GM23338 (cell line): ENCODE measurements at regions not wholly inside any gene's neighbourhood (a gene's known extent, or its start where the extent isn't known, plus 50 kb on each side); places are given as distances from the start of the nearest gene placed in this dataset.

Experiments
- CREB1 ChIP-seq: fragments of 250-450 bp; sonication (Bioruptor Pico); IDR thresholded peaks from 2 replicates; pipeline ENCODE4 v1.5.0; 2020; ENCODE audit warnings: low read depth, mild to moderate bottlenecking, moderate library complexity
- EZH2 ChIP-seq: fragments of 200-600 bp; sonication (generic); IDR thresholded peaks from one replicate; pipeline ENCODE4 v1.8.0; 2017; ENCODE audit warnings: antibody characterized with exemption, mild to moderate bottlenecking, low read depth; ENCODE audit not compliant: unreplicated experiment
- EZH2phosphoT487 ChIP-seq: fragments of 200-600 bp; sonication (generic); IDR thresholded peaks from one replicate; pipeline ENCODE4 v1.8.1; 2018; ENCODE audit warnings: antibody characterized with exemption; ENCODE audit not compliant: unreplicated experiment
- JUNB ChIP-seq: IDR thresholded peaks from one replicate; pipeline ENCODE4 v1.6.1; 2016; ENCODE audit warnings: antibody characterized with exemption; ENCODE audit not compliant: unreplicated experiment
- NANOG ChIP-seq: IDR thresholded peaks from 2 replicates; pipeline ENCODE4 v1.6.1; 2016; ENCODE audit warnings: antibody characterized with exemption, borderline replicate concordance
- POLR2AphosphoS5 ChIP-seq: IDR thresholded peaks from 2 replicates; pipeline ENCODE4 v1.6.1; 2016; ENCODE audit warnings: antibody characterized with exemption, low read depth
- STAT1 ChIP-seq: IDR thresholded peaks from one replicate; pipeline ENCODE4 v1.6.1; 2016; ENCODE audit warnings: antibody characterized with exemption; ENCODE audit not compliant: unreplicated experiment
- ZNF114 ChIP-seq: fragments of 250-450 bp; sonication (Bioruptor Pico); IDR thresholded peaks from 2 replicates; pipeline ENCODE4 v1.5.0; 2020; ENCODE audit warnings: mild to moderate bottlenecking, moderate library complexity
- ZNF331 ChIP-seq: fragments of 250-450 bp; sonication (Bioruptor Pico); IDR thresholded peaks from 2 replicates; pipeline ENCODE4 v1.5.0; 2020; ENCODE audit warnings: low read depth, mild to moderate bottlenecking, moderate library complexity
- TF ChIP-seq, protein P1 (sequence below), 2 experiments: fragments of 200-600 bp in 1 of 2; sonication (generic) in 1 of 2; conservative IDR thresholded peaks; 2 replicates each; pipeline versions ENCODE4 v1.5.1 to v1.6.1; 2016 to 2017; ENCODE audit warnings: antibody characterized with exemption in 2 of 2, low read depth in 2 of 2, mild to moderate bottlenecking in 2 of 2, moderate library complexity in 1 of 2
- TF ChIP-seq, protein P2 (sequence below): IDR thresholded peaks from one replicate; pipeline ENCODE4 v1.6.1; 2018; ENCODE audit warnings: antibody characterized with exemption; ENCODE audit not compliant: unreplicated experiment
- TF ChIP-seq, protein P3 (sequence below): IDR thresholded peaks from 2 replicates; pipeline ENCODE4 v1.6.1; 2016; ENCODE audit warnings: antibody characterized with exemption
- TF ChIP-seq, protein P4 (sequence below): fragments of 250-450 bp; sonication (Bioruptor Pico); IDR thresholded peaks from 2 replicates; pipeline ENCODE4 v1.5.0; 2020; ENCODE audit warnings: mild to moderate bottlenecking, moderate library complexity

DNA sequence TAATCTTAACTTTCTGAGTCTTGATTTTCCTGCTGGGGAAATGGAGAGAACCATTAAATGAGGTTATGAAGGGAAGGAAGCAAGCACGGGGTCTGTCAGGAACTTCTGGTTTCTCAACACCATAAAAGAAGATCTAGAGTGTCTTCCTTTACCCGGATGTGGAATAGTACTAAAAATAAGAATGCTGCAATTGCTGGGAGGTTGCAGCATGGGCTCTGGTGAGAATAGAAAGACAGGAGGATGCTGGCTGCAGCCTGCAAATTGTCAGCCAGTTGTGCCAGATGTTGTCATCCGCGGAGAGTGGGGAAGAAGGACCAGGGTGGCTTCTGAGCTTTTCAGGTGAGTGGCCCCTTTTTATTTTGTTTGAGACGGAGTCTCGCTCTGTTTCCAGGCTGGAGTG is 69.3 kb upstream of the STC2 start:
- TF ChIP-seq, protein P1, sequence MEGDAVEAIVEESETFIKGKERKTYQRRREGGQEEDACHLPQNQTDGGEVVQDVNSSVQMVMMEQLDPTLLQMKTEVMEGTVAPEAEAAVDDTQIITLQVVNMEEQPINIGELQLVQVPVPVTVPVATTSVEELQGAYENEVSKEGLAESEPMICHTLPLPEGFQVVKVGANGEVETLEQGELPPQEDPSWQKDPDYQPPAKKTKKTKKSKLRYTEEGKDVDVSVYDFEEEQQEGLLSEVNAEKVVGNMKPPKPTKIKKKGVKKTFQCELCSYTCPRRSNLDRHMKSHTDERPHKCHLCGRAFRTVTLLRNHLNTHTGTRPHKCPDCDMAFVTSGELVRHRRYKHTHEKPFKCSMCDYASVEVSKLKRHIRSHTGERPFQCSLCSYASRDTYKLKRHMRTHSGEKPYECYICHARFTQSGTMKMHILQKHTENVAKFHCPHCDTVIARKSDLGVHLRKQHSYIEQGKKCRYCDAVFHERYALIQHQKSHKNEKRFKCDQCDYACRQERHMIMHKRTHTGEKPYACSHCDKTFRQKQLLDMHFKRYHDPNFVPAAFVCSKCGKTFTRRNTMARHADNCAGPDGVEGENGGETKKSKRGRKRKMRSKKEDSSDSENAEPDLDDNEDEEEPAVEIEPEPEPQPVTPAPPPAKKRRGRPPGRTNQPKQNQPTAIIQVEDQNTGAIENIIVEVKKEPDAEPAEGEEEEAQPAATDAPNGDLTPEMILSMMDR (conservative IDR thresholded peaks at IDR 0.05; ENCODE audit: low read depth in 2 of 2): no peak
- TF ChIP-seq, protein P2, sequence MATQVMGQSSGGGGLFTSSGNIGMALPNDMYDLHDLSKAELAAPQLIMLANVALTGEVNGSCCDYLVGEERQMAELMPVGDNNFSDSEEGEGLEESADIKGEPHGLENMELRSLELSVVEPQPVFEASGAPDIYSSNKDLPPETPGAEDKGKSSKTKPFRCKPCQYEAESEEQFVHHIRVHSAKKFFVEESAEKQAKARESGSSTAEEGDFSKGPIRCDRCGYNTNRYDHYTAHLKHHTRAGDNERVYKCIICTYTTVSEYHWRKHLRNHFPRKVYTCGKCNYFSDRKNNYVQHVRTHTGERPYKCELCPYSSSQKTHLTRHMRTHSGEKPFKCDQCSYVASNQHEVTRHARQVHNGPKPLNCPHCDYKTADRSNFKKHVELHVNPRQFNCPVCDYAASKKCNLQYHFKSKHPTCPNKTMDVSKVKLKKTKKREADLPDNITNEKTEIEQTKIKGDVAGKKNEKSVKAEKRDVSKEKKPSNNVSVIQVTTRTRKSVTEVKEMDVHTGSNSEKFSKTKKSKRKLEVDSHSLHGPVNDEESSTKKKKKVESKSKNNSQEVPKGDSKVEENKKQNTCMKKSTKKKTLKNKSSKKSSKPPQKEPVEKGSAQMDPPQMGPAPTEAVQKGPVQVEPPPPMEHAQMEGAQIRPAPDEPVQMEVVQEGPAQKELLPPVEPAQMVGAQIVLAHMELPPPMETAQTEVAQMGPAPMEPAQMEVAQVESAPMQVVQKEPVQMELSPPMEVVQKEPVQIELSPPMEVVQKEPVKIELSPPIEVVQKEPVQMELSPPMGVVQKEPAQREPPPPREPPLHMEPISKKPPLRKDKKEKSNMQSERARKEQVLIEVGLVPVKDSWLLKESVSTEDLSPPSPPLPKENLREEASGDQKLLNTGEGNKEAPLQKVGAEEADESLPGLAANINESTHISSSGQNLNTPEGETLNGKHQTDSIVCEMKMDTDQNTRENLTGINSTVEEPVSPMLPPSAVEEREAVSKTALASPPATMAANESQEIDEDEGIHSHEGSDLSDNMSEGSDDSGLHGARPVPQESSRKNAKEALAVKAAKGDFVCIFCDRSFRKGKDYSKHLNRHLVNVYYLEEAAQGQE: no peak
- TF ChIP-seq POLR2AphosphoS5 (no peak), EZH2 (no peak), EZH2phosphoT487 (no peak), CREB1 (CRISPR knock-in tag) (no peak), JUNB (no peak), NANOG (no peak), STAT1 (no peak), ZNF114 (CRISPR knock-in tag) (no peak), ZNF331 (CRISPR knock-in tag) (no peak)
- TF ChIP-seq, protein P3, sequence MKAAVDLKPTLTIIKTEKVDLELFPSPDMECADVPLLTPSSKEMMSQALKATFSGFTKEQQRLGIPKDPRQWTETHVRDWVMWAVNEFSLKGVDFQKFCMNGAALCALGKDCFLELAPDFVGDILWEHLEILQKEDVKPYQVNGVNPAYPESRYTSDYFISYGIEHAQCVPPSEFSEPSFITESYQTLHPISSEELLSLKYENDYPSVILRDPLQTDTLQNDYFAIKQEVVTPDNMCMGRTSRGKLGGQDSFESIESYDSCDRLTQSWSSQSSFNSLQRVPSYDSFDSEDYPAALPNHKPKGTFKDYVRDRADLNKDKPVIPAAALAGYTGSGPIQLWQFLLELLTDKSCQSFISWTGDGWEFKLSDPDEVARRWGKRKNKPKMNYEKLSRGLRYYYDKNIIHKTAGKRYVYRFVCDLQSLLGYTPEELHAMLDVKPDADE: no peak
- TF ChIP-seq, protein P4, sequence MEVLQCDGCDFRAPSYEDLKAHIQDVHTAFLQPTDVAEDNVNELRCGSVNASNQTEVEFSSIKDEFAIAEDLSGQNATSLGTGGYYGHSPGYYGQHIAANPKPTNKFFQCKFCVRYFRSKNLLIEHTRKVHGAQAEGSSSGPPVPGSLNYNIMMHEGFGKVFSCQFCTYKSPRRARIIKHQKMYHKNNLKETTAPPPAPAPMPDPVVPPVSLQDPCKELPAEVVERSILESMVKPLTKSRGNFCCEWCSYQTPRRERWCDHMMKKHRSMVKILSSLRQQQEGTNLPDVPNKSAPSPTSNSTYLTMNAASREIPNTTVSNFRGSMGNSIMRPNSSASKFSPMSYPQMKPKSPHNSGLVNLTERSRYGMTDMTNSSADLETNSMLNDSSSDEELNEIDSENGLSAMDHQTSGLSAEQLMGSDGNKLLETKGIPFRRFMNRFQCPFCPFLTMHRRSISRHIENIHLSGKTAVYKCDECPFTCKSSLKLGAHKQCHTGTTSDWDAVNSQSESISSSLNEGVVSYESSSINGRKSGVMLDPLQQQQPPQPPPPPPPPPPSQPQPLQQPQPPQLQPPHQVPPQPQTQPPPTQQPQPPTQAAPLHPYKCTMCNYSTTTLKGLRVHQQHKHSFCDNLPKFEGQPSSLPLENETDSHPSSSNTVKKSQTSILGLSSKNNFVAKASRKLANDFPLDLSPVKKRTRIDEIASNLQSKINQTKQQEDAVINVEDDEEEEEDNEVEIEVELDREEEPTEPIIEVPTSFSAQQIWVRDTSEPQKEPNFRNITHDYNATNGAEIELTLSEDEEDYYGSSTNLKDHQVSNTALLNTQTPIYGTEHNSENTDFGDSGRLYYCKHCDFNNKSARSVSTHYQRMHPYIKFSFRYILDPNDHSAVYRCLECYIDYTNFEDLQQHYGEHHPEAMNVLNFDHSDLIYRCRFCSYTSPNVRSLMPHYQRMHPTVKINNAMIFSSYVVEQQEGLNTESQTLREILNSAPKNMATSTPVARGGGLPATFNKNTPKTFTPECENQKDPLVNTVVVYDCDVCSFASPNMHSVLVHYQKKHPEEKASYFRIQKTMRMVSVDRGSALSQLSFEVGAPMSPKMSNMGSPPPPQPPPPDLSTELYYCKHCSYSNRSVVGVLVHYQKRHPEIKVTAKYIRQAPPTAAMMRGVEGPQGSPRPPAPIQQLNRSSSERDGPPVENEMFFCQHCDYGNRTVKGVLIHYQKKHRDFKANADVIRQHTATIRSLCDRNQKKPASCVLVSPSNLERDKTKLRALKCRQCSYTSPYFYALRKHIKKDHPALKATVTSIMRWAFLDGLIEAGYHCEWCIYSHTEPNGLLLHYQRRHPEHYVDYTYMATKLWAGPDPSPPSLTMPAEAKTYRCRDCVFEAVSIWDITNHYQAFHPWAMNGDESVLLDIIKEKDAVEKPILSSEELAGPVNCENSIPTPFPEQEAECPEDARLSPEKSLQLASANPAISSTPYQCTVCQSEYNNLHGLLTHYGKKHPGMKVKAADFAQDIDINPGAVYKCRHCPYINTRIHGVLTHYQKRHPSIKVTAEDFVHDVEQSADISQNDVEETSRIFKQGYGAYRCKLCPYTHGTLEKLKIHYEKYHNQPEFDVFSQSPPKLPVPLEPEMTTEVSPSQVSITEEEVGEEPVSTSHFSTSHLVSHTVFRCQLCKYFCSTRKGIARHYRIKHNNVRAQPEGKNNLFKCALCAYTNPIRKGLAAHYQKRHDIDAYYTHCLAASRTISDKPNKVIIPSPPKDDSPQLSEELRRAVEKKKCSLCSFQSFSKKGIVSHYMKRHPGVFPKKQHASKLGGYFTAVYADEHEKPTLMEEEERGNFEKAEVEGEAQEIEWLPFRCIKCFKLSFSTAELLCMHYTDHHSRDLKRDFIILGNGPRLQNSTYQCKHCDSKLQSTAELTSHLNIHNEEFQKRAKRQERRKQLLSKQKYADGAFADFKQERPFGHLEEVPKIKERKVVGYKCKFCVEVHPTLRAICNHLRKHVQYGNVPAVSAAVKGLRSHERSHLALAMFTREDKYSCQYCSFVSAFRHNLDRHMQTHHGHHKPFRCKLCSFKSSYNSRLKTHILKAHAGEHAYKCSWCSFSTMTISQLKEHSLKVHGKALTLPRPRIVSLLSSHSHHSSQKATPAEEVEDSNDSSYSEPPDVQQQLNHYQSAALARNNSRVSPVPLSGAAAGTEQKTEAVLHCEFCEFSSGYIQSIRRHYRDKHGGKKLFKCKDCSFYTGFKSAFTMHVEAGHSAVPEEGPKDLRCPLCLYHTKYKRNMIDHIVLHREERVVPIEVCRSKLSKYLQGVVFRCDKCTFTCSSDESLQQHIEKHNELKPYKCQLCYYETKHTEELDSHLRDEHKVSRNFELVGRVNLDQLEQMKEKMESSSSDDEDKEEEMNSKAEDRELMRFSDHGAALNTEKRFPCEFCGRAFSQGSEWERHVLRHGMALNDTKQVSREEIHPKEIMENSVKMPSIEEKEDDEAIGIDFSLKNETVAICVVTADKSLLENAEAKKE (CRISPR knock-in tag): no peak
